Peyer's patch (tissue), 4 donors: ENCODE measurements at regions not wholly inside any gene's neighbourhood (a gene's known extent, or its start where the extent isn't known, plus 50 kb on each side); places are given as distances from the start of the nearest gene placed in this dataset.

ENCODE experiments used
- POLR2A ChIP-seq, 2 donors: fragments of 450-650 bp; IDR thresholded peaks; one replicate each; pipeline ENCODE4 v1.5.1; 2017; ENCODE audit warnings: antibody characterized with exemption in 2 of 2, mild to moderate bottlenecking in 2 of 2, moderate library complexity in 2 of 2
- TF ChIP-seq, protein P1 (sequence below), 6 experiments: fragments of 450-650 bp in 4 of 6; fragments of 200-600 bp in 2 of 6; sonication (generic) in 1 of 6; IDR thresholded peaks; one replicate each; pipeline ENCODE4 v1.5.1; 2017 to 2019; ENCODE audit warnings: antibody characterized with exemption in 6 of 6, mild to moderate bottlenecking in 3 of 6, moderate library complexity in 1 of 6

DNA sequence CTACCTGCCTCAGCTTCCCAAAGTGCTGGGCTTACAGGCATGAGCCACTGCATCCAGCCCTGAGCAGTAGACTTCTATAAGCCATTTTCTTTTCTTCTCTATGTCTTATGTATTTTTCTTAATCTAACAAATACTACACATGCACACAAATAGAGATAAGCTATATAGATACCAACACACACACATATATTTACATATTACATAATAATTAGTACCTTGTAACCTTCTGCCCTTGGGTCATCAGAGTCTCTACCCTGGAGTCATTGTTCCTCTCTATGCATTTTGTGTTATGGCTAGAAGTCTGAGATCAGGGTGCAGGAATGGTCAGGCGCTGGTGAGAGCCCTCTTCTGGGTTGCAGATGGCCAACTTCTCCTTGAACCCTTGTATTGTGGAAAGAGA, 154.0 kb upstream of the PTPRG start:
- TF ChIP-seq, protein P1, sequence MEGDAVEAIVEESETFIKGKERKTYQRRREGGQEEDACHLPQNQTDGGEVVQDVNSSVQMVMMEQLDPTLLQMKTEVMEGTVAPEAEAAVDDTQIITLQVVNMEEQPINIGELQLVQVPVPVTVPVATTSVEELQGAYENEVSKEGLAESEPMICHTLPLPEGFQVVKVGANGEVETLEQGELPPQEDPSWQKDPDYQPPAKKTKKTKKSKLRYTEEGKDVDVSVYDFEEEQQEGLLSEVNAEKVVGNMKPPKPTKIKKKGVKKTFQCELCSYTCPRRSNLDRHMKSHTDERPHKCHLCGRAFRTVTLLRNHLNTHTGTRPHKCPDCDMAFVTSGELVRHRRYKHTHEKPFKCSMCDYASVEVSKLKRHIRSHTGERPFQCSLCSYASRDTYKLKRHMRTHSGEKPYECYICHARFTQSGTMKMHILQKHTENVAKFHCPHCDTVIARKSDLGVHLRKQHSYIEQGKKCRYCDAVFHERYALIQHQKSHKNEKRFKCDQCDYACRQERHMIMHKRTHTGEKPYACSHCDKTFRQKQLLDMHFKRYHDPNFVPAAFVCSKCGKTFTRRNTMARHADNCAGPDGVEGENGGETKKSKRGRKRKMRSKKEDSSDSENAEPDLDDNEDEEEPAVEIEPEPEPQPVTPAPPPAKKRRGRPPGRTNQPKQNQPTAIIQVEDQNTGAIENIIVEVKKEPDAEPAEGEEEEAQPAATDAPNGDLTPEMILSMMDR (IDR thresholded peaks at IDR 0.05) = no peak
- TF ChIP-seq POLR2A (IDR thresholded peaks at IDR 0.05) = no peak
